Prostate gland (tissue), 2 donors: ENCODE measurements at regions not wholly inside any gene's neighbourhood (a gene's known extent, or its start where the extent isn't known, plus 50 kb on each side); places are given as distances from the start of the nearest gene placed in this dataset.
"Not testable (repeated sequence)": the region's sequence is repeated elsewhere in the genome, so short reads cannot be mapped to it uniquely, and the experiment has no call there.

Experiments used
- DNase-seq: peaks from one replicate; pipeline ENCODE4 v3.0.0-alpha.2; 2019; ENCODE audit warnings: low spot score
- H3K27ac ChIP-seq, 2 donors: fragments of 200-600 bp; sonication (generic); 2 replicates each; pipeline ENCODE4 v1.5.1; 2017 to 2019
- H3K27me3 ChIP-seq: fragments of 200-600 bp; sonication (generic); replicated peaks from 2 replicates; pipeline ENCODE4 v1.5.1; 2019; ENCODE audit not compliant: insufficient read depth
- H3K36me3 ChIP-seq, 2 donors: fragments of 200-600 bp; sonication (generic); 1 replicate in 1 of 2; 2 replicates in 1 of 2; pipeline versions ENCODE4 v1.5.1 to v1.8.1; 2017 to 2019
- H3K4me1 ChIP-seq: fragments of 200-600 bp; sonication (generic); replicated peaks from 2 replicates; pipeline ENCODE4 v1.5.1; 2019
- H3K4me3 ChIP-seq, 2 donors: fragments of 200-600 bp; sonication (generic); 2 replicates each; pipeline ENCODE4 v1.5.1; 2017 to 2019
- H3K9me3 ChIP-seq: fragments of 200-600 bp; sonication (generic); 2 replicates; pipeline ENCODE4 v1.5.1; 2017
- POLR2A ChIP-seq: fragments of 450-650 bp; IDR thresholded peaks from one replicate; pipeline ENCODE4 v1.6.1; 2016; ENCODE audit warnings: antibody characterized with exemption, mild to moderate bottlenecking
- POLR2AphosphoS5 ChIP-seq: sonication (generic); formaldehyde crosslinking; IDR thresholded peaks from one replicate; pipeline ENCODE4 v1.6.1; 2017; ENCODE audit warnings: antibody characterized with exemption
- WGBS: methylation state at CpG from one replicate; pipeline ENCODE4 v1.1.5; 2018; 5-methylcytosine and 5-hydroxymethylcytosine counted together
- intact Hi-C: fragments of 100-400 bp; cut with DNase I; formaldehyde crosslinking; loops from one replicate; pipeline ENCODE4 v1.14.2; 2022
- TF ChIP-seq, protein P1 (sequence below), 4 experiments: fragments of 200-600 bp in 2 of 4; fragments of 450-650 bp in 2 of 4; sonication (generic) in 2 of 4; IDR thresholded peaks; 1 replicate in 3 of 4; 2 replicates in 1 of 4; pipeline ENCODE4 v1.5.1; 2016 to 2019; ENCODE audit warnings: antibody characterized with exemption in 4 of 4, mild to moderate bottlenecking in 2 of 4, moderate library complexity in 2 of 4

DNA sequence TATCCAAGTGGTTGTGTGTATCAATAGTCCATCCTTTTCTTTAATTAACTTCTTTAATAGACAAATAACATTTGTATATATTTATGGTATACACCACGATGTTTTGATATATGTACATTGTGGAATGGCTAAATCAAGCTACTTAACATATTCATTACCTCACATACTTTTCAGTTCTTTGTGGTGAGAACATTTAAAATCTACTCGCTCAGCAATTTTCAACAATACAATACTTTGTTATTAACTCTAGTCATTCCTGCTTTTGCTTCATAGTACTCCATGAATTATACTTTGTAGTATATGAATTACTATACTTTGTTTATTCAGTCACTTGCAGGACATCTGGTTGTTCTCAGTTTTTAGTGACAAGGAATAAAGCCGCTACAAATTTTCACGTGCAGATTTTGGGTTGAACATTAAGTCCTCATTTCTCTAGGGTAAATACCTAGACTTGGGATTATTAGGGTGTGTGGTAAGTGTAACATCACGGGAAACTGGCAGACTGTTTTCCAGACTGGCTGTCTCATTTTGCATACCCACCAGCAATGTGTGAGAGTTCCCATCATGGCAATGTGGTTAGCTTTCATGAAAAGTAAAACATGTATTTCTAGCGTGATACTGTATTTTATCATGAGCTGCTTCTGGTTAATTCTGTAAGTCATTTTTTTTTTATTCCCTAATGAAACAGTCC lies 354.4 kb upstream of the WWC1 start:
- no peaks in the 10 kb centered on the region for H3K4me1 ChIP-seq
- no peak for DNase-seq
- WGBS = 82% methylated on average over 6 of the region's 6 CpGs
- intact Hi-C loops = no loop called here
- no peaks in the 10 kb centered on the region for H3K9me3 ChIP-seq
- H3K36me3 ChIP-seq = no peaks in the 10 kb centered on the region
- H3K27me3 ChIP-seq = no peaks in the 10 kb centered on the region
- no peak overlapping the region for H3K27ac ChIP-seq
- no peak overlapping the region for H3K4me3 ChIP-seq
- TF ChIP-seq, protein P1, sequence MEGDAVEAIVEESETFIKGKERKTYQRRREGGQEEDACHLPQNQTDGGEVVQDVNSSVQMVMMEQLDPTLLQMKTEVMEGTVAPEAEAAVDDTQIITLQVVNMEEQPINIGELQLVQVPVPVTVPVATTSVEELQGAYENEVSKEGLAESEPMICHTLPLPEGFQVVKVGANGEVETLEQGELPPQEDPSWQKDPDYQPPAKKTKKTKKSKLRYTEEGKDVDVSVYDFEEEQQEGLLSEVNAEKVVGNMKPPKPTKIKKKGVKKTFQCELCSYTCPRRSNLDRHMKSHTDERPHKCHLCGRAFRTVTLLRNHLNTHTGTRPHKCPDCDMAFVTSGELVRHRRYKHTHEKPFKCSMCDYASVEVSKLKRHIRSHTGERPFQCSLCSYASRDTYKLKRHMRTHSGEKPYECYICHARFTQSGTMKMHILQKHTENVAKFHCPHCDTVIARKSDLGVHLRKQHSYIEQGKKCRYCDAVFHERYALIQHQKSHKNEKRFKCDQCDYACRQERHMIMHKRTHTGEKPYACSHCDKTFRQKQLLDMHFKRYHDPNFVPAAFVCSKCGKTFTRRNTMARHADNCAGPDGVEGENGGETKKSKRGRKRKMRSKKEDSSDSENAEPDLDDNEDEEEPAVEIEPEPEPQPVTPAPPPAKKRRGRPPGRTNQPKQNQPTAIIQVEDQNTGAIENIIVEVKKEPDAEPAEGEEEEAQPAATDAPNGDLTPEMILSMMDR (IDR thresholded peaks at IDR 0.05) = no peak
- TF ChIP-seq POLR2AphosphoS5 = no peak
- TF ChIP-seq POLR2A = no peak

DNA sequence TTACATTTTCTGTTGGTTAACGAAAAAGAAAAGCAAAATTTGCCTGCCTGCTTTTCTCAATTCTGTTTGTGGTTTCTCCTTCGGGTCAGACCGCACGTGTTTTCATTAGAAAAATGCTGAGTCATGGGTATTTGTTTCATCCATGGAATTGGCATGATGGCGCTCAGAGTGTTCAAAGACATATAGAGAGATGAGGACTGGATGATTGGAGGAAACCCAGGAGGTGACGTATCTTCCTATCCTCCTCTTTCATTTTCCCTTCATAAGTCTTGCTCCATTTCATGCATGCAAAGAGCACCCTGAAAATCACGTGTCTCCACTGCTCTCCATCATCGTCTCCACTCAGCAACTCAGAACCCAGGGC lies 353.8 kb upstream of the WWC1 start:
- no peaks in the 10 kb centered on the region for H3K36me3 ChIP-seq
- DNase-seq = no peak
- 83% methylated on average over 8 of the region's 8 CpGs for WGBS
- H3K27me3 ChIP-seq = no peaks in the 10 kb centered on the region
- H3K27ac ChIP-seq = no peak overlapping the region
- H3K4me1 ChIP-seq = no peaks in the 10 kb centered on the region
- no peak overlapping the region for H3K4me3 ChIP-seq
- no peaks in the 10 kb centered on the region for H3K9me3 ChIP-seq
- intact Hi-C loops = no loop called here
- TF ChIP-seq, protein P1 (IDR thresholded peaks at IDR 0.05) = no peak
- TF ChIP-seq POLR2A (no peak), POLR2AphosphoS5 (no peak)

GRCh38 chr5:167939686-167940085 lies 351.8 kb upstream of the WWC1 start:
- no peak overlapping the region for H3K27ac ChIP-seq
- no peak overlapping the region for H3K4me3 ChIP-seq
- intact Hi-C loops = loop anchor here (10.0 kb wide), 2 partner anchors 115 to 145 kb away; no protein-coding TSS in a partner anchor
- no peaks in the 10 kb centered on the region for H3K4me1 ChIP-seq
- H3K36me3 ChIP-seq = no peaks in the 10 kb centered on the region
- WGBS = 96% methylated on average over 6 of the region's 6 CpGs
- H3K9me3 ChIP-seq = no peaks in the 10 kb centered on the region
- H3K27me3 ChIP-seq = no peaks in the 10 kb centered on the region
- DNase-seq = no peak
- TF ChIP-seq, protein P1 (IDR thresholded peaks at IDR 0.05) = no peak
- TF ChIP-seq POLR2A = no peak
- TF ChIP-seq POLR2AphosphoS5 = no peak

DNA sequence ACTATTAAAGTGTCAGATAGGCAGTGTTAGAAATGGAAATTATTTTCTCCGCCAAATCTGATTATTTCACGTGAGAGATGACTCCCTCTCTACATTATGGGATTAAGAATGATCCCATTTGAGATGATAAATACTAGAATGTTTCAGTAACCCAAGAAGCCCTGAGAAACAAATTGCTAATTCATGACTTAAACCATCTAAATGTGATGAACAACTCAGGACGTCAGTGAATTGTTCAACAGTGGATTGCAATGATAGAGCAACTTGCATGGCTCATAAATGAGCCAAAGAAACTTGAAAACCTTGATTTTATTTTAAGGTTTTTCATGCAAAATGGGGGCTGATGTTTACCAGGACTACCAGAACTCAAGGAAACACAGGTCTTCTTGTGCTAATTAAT lies 350.5 kb upstream of the WWC1 start:
- H3K36me3 ChIP-seq = no peaks in the 10 kb centered on the region
- H3K4me3 ChIP-seq = no peak overlapping the region
- intact Hi-C loops = loop anchor here (10.0 kb wide), 2 partner anchors 116 to 144 kb away; no protein-coding TSS in a partner anchor
- WGBS = 60% methylated on average over 3 of the region's 3 CpGs
- no peaks in the 10 kb centered on the region for H3K9me3 ChIP-seq
- H3K4me1 ChIP-seq = no peaks in the 10 kb centered on the region
- TF ChIP-seq, protein P1 (IDR thresholded peaks at IDR 0.05) = no peak
- TF ChIP-seq POLR2AphosphoS5 = no peak
- TF ChIP-seq POLR2A = no peak
- DNase-seq = no peak
- no peak overlapping the region for H3K27ac ChIP-seq
- no peaks in the 10 kb centered on the region for H3K27me3 ChIP-seq

DNA sequence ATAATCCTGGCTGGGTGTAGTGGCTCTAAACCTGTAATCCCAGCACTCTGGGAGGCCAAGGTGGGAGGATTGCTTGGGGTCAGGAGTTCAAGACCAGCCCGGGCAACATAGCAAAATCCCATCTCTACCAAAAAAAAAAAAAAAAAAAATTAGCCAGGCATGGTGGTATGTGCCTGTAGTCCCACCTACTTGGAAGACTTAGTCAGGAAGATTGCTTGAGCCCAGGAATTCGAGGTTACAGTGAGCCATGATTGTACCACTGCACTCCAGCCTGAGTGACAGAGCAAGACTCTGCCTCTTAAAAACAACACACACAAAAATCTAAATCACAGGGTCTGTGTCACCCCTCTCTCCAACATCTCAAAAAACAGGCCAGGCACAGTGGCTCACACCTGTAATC lies 349.9 kb upstream of the WWC1 start:
- WGBS = 75% methylated on average over 2 of the region's 2 CpGs
- intact Hi-C loops = loop anchor here (10.0 kb wide), 2 partner anchors 117 to 143 kb away; no protein-coding TSS in a partner anchor

More for the DNA sequence above, 349.9 kb upstream of the WWC1 start:
- not testable (repeated sequence) for H3K27ac ChIP-seq, H3K4me1 ChIP-seq, H3K36me3 ChIP-seq, H3K9me3 ChIP-seq, DNase-seq, H3K27me3 ChIP-seq, H3K4me3 ChIP-seq
